KBM-7 (cell line): ENCODE measurements at regions not wholly inside any gene's neighbourhood (a gene's known extent, or its start where the extent isn't known, plus 50 kb on each side); places are given as distances from the start of the nearest gene placed in this dataset.

Source experiments
- DNase-seq: peaks from one replicate; pipeline ENCODE4 v3.0.0-alpha.2; 2015
- in situ Hi-C: fragments of 300-500 bp; cut with MboI; formaldehyde crosslinking; loops from 2 replicates; pipeline ENCODE4 v1.14.3; 2020; ENCODE audit warnings: low sequenced_read_pairs, low pct_unique_long_range_greater_than_20kb, mixed read lengths

- DNase-seq: no peak
- in situ Hi-C loops: no loop called here
Observed at GRCh38 chr2:129709001-129709955, 270.2 kb upstream of the RAB6C start.

GRCh38 chr2:129709956-129710598 lies 269.4 kb upstream of the RAB6C start:
- DNase-seq: no peak
- in situ Hi-C loops: no loop called here

- in situ Hi-C loops: no loop called here
- no peak for DNase-seq
Observed at GRCh38 chr2:129710670-129711495, 268.6 kb upstream of the RAB6C start.

- DNase-seq: no peak
- in situ Hi-C loops: no loop called here
Observed at GRCh38 chr2:129711816-129712675, 267.4 kb upstream of the RAB6C start.

GRCh38 chr2:129712676-129712985 lies 266.8 kb upstream of the RAB6C start:
- in situ Hi-C loops: no loop called here
- DNase-seq: no peak

- DNase-seq: no peak
- in situ Hi-C loops: no loop called here
Observed at GRCh38 chr2:129713337-129713736, 266.1 kb upstream of the RAB6C start.

GRCh38 chr2:129716781-129717559 lies 262.5 kb upstream of the RAB6C start:
- no peak for DNase-seq
- in situ Hi-C loops: no loop called here

- no peak for DNase-seq
- in situ Hi-C loops: no loop called here
Observed at GRCh38 chr2:129717560-129718130, 261.8 kb upstream of the RAB6C start.

- no peak for DNase-seq
- in situ Hi-C loops: no loop called here
Observed at GRCh38 chr2:129719335-129719734, 260.1 kb upstream of the RAB6C start.

- DNase-seq: no peak
- in situ Hi-C loops: no loop called here
Observed at GRCh38 chr2:129720360-129720759, 259.1 kb upstream of the RAB6C start.

GRCh38 chr2:129720761-129721160 lies 258.7 kb upstream of the RAB6C start:
- DNase-seq: no peak
- in situ Hi-C loops: no loop called here

GRCh38 chr2:129721236-129721635 lies 258.2 kb upstream of the RAB6C start:
- DNase-seq: no peak
- in situ Hi-C loops: no loop called here

- in situ Hi-C loops: no loop called here
Observed at GRCh38 chr2:129721846-129722245, 257.6 kb upstream of the RAB6C start.

GRCh38 chr2:129722306-129723019 lies 257.0 kb upstream of the RAB6C start:
- in situ Hi-C loops: no loop called here
- no peak for DNase-seq

More at GRCh38 chr2:129721846-129722245, 257.6 kb upstream of the RAB6C start:
- no peak for DNase-seq

- in situ Hi-C loops: no loop called here
- DNase-seq: no peak
Observed at GRCh38 chr2:129723277-129724020, 256.0 kb upstream of the RAB6C start.

- in situ Hi-C loops: no loop called here
- DNase-seq: no peak
Observed at GRCh38 chr2:129724021-129724757, 255.3 kb upstream of the RAB6C start.
